Activated T-cell treated with anti-CD3 and anti-CD28 coated beads for 1 hour (primary cell): ENCODE measurements at regions not wholly inside any gene's neighbourhood (a gene's known extent, or its start where the extent isn't known, plus 50 kb on each side); places are given as distances from the start of the nearest gene placed in this dataset.
"Not testable (repeated sequence)": the region's sequence is repeated elsewhere in the genome, so short reads cannot be mapped to it uniquely, and the experiment has no call there.

Experiments used
- DNase-seq: peaks from one replicate; pipeline ENCODE4 v3.0.0-alpha.2; 2020; ENCODE audit warnings: low read depth

GRCh38 chr2:3899536-3900155, 196.3 kb downstream of the DCDC2C start:
- no peak for DNase-seq

GRCh38 chr2:3902131-3902530, 198.8 kb downstream of the DCDC2C start:
- no peak for DNase-seq

GRCh38 chr2:3904061-3904460, 200.7 kb downstream of the DCDC2C start:
- DNase-seq, result no peak

GRCh38 chr2:3908498-3908897, 205.1 kb downstream of the DCDC2C start:
- DNase-seq, result not testable (repeated sequence)

GRCh38 chr2:3911882-3912455, 208.6 kb downstream of the DCDC2C start:
- DNase-seq, result no peak

- DNase-seq, result no peak
Measured at GRCh38 chr2:3913166-3913565, 209.8 kb downstream of the DCDC2C start.

- no peak for DNase-seq
Measured at GRCh38 chr2:3914241-3914640, 210.9 kb downstream of the DCDC2C start.

- no peak for DNase-seq
Measured at GRCh38 chr2:3927031-3927430, 223.7 kb downstream of the DCDC2C start.

- DNase-seq, result no peak
Measured at GRCh38 chr2:3929374-3929773, 226.0 kb downstream of the DCDC2C start.

GRCh38 chr2:3930246-3930645, 226.9 kb downstream of the DCDC2C start:
- no peak for DNase-seq

- DNase-seq, result no peak
Measured at GRCh38 chr2:3940661-3941060, 237.3 kb downstream of the DCDC2C start.

GRCh38 chr2:3942841-3943240, 239.5 kb downstream of the DCDC2C start:
- no peak for DNase-seq

GRCh38 chr2:3944071-3944470, 240.7 kb downstream of the DCDC2C start:
- no peak for DNase-seq

- no peak for DNase-seq
Measured at GRCh38 chr2:3944841-3945240, 241.5 kb downstream of the DCDC2C start.

- no peak for DNase-seq
Measured at GRCh38 chr2:3948191-3948590, 244.8 kb downstream of the DCDC2C start.

- DNase-seq, result no peak
Measured at GRCh38 chr2:3951131-3951954, 248.0 kb downstream of the DCDC2C start.

GRCh38 chr2:3952866-3953516, 249.6 kb downstream of the DCDC2C start:
- DNase-seq, result no peak

GRCh38 chr2:3954261-3954660, 250.9 kb downstream of the DCDC2C start:
- no peak for DNase-seq

- DNase-seq, result no peak
Measured at GRCh38 chr2:3956406-3956805, 253.0 kb downstream of the DCDC2C start.

- no peak for DNase-seq
Measured at GRCh38 chr2:3956892-3957291, 253.5 kb downstream of the DCDC2C start.

- no peak for DNase-seq
Measured at GRCh38 chr2:3958465-3958864, 255.1 kb downstream of the DCDC2C start.

- DNase-seq, result no peak
Measured at GRCh38 chr2:3958969-3959368, 255.6 kb downstream of the DCDC2C start.

GRCh38 chr2:3959372-3959771, 256.0 kb downstream of the DCDC2C start:
- DNase-seq, result no peak
